ENCODE measurements at regions not wholly inside any gene's neighbourhood (a gene's known extent, or its start where the extent isn't known, plus 50 kb on each side); places are given as distances from the start of the nearest gene placed in this dataset.

DNA sequence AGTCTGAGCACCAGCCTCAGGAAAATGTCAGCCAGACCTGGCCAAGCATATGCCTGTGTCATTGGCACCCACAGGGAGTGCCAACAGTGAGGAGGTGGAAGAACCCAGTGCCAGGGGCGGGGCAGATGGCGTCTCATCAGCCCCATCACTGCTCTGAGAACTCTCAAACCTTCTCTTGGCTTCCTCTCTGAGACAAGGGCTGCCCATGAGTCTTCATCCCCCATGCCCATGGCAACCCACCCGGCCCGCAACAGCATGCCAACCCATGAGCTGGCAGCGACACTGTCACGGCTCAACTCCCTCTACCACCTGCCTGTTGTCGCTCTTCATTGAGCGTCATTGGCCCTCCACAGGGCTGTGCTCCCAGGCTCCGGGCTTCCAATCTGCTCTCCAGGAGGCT lies 340.5 kb downstream of the BUD13 start:
- TF ChIP-seq, protein P1, sequence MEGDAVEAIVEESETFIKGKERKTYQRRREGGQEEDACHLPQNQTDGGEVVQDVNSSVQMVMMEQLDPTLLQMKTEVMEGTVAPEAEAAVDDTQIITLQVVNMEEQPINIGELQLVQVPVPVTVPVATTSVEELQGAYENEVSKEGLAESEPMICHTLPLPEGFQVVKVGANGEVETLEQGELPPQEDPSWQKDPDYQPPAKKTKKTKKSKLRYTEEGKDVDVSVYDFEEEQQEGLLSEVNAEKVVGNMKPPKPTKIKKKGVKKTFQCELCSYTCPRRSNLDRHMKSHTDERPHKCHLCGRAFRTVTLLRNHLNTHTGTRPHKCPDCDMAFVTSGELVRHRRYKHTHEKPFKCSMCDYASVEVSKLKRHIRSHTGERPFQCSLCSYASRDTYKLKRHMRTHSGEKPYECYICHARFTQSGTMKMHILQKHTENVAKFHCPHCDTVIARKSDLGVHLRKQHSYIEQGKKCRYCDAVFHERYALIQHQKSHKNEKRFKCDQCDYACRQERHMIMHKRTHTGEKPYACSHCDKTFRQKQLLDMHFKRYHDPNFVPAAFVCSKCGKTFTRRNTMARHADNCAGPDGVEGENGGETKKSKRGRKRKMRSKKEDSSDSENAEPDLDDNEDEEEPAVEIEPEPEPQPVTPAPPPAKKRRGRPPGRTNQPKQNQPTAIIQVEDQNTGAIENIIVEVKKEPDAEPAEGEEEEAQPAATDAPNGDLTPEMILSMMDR (IDR thresholded peaks at IDR 0.05; ENCODE audit: low read depth, low read length, poor library complexity, severe bottlenecking): no peak
- TF ChIP-seq EZH2phosphoT487 (IDR thresholded peaks at IDR 0.05; ENCODE audit: borderline replicate concordance, low read length): no peak

Data from DOHH2 (cell line).